Ammon's horn (tissue), 1 donor: ENCODE measurements at regions not wholly inside any gene's neighbourhood (a gene's known extent, or its start where the extent isn't known, plus 50 kb on each side); places are given as distances from the start of the nearest gene placed in this dataset.
"Not testable (repeated sequence)": the region's sequence is repeated elsewhere in the genome, so short reads cannot be mapped to it uniquely, and the experiment has no call there.

Source experiments
- DNase-seq: peaks from one replicate; pipeline ENCODE4 v3.0.0-alpha.2; 2016; ENCODE audit warnings: low spot score

- DNase-seq: not testable (repeated sequence)
Measured at GRCh38 chr20:22851679-22852346, 183.3 kb upstream of the SSTR4 start.

DNA sequence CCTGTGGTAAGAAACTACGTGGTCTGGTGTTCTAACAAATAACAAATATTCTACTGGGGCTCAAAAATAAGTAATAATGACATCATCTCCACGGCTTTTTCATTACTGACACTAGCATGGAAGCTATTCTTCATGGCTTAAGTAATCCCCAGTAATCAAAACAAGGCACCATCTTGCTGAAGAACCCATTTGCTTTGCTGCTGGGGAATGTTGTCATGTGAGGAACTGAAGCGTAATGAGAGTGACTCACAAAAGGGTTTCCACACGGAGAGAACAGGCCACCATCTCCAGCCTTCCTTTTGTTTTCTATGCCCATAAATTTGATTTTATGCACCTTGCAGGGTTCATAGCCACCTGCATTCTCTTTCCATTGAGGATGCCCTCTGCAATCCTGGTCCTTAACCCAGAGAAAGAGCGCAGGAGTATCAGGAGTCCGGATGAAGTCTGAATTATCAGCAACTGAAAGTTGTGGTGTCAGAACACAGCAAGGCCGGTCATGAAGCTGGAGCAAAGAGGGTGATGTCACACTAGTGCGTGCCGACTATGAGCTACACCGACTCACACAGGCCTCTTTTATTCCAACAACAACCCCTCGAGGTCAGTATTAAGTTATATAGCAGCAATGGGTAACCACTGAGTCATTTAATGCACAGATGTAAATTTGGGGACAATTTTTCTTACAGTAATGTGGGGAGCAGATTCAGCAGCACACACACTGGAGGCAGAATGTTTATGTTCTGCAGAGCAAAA, 173.7 kb upstream of the SSTR4 start:
- no peak for DNase-seq

- DNase-seq: no peak
Measured at GRCh38 chr20:22861990-22862389, 173.1 kb upstream of the SSTR4 start.

DNA sequence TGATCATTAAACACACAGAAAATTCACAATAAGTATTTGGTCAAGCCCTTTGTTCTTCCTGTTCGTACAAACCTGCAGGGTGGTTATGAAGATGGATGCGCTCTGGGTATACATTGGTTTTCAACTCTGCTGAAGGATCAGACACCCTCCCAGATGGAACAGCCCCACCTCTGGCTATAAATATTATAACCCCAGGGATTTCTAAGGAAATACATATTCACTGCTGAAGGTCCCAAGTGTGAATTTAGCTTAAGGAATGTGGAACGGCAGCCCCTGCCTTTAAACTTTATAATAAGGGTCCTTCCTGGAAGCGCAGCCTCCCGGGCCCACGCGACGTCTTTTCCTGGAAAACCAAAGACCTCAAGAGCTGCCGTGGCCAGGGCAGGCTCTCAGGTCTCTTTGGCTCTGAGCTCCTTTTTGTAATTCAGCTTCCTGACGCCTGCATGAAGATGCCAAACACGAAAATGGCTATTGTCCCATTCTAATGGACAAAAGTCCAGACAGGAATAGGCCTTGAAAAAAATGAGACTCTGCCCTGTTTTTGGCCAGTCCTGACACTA, 172.4 kb upstream of the SSTR4 start:
- no peak for DNase-seq

DNA sequence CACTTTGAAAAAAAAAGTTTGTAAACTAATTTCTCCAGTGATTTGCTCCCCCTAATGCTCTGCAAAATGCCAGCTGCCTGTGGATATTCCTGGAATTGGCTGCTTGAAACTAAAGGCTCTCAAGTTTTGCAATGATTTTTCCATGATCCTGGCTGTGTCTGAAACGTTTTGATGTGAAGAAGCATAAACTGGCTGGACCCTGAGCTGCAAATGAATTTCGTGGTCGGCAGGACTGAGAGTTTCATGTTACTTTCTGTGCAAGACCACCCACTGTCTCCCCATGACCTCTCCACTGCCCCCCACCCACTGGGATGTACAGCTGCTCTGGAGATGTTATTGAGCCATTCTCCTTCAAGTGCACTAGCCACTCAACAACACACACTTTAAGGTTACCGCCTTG, 171.3 kb upstream of the SSTR4 start:
- no peak for DNase-seq

- no peak for DNase-seq
Measured at GRCh38 chr20:22866812-22867341, 168.2 kb upstream of the SSTR4 start.

- no peak for DNase-seq
Measured at GRCh38 chr20:22878166-22878565, 156.9 kb upstream of the SSTR4 start.

DNA sequence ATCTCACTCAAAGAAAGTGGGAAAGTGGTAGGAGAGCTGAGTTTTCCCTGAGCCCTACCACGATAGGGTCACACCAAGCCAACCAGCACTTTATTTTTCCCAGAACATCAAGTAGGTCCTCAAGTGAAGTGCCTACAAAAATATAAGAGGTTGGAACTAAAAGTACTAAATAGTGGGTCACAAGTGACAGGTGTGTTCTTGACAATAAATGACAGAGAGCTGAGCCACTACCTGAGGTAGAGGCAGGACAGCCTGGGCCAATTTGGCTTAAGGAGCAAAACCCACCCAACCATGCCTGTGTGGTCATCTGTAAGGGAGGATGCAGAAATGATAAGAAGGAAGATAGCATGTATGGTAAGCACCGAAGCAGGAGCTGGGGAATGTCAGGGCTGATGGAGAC, 154.8 kb upstream of the SSTR4 start:
- DNase-seq: no peak

- DNase-seq: no peak
Measured at GRCh38 chr20:22887796-22888195, 147.3 kb upstream of the SSTR4 start.

- no peak for DNase-seq
Measured at GRCh38 chr20:22890594-22891300, 144.4 kb upstream of the SSTR4 start.

DNA sequence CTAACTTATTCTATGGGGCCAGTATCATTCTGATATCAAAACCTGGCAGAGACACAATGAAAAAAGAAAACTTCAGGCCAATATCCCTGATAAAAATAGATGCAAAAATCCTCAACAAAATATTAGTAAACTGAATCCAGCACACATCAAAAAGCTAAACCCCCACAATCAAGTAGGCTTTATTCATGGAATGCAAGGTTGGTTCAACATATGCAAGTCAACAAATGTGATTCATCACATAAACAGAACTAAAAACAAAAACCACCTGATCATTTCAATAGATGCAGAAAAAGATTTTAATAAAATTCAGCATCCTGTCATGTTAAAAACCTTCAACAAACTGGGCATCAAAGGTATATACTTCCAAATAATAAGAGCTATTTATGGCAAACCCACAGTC, 133.9 kb upstream of the SSTR4 start:
- no peak for DNase-seq

- no peak for DNase-seq
Measured at GRCh38 chr20:22901921-22902320, 133.2 kb upstream of the SSTR4 start.

- no peak for DNase-seq
Measured at GRCh38 chr20:22904386-22904785, 130.7 kb upstream of the SSTR4 start.

DNA sequence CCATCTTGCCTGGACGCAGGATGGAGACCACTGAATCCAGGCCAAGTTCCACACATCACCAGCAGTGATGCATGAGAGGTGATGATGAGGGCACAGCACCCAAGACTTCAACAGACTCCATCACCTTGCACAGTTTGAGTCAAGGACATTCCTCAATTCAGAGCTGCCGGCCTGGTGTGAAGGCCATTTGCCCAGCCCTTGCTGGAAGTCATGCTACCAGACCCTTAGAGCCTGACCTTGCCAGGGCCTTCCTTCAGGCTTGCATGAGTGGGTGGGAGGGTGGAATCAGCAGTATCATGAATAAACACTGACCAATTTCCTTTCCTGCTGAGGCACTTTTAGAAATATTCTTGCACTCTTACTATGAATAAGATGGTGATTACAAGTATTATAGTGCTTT, 130.2 kb upstream of the SSTR4 start:
- no peak for DNase-seq

DNA sequence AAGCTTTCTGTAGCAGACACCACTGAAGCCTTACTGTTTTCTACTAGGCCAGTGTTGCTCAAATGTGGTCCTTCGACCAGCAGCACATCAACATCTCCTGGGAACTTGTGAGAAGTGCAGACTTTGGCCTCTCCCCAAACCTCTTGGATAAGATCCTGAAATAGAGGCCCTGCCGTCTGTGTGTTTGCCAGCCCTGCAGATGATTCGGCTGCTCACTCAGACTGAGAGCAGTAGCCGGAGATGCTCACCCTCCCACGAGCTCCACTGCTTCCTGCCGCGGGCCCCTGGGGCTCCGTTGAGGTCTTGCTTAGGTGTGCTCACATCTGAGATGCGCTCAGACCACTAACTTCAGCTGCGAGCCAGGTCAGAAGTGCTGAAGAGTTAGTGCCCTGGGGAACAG, 129.5 kb upstream of the SSTR4 start:
- DNase-seq: peak; percentile 42

DNA sequence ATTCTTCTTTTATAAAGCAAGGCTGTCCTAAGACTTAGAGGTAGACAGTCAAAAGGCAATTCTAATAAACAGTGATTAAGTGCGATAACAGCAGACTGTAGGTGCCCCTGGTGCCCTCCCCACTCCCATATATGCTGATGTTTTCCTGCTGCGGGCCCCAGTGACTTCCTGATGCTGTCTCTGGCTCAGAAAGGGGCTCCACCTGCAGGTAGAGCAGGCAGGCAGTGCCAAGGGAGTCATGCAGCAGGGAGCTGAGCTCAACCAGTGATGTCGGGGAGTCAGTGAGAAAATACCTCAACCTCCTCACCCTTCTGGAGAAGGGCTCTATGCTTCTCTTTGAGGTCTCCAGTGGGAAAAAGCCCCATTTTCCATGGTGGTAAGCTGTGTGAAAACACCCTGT, 126.7 kb upstream of the SSTR4 start:
- no peak for DNase-seq

DNA sequence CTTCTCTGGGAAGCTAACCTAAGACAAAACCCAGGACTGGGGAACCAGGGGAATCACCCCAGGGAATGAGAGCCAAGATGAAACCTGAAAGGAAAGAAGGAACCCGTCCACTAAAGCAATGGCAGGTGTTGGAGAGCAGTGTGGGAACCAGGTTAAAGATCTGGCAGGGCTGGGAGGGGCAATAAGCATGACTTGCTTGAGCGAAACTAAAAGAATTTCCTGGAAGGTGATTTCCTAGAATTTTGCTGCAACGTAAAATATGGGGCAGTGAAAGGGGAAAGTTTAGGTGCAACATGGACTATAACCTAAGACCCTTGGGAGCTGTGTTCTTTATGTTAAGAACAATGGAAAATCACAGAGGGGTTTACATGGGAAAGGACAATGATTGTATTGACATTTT, 126.2 kb upstream of the SSTR4 start:
- DNase-seq: no peak

GRCh38 chr20:22909436-22909835, 125.7 kb upstream of the SSTR4 start:
- no peak for DNase-seq

GRCh38 chr20:22910287-22910852, 124.7 kb upstream of the SSTR4 start:
- DNase-seq: no peak

- no peak for DNase-seq
Measured at GRCh38 chr20:22914291-22914690, 120.8 kb upstream of the SSTR4 start.

DNA sequence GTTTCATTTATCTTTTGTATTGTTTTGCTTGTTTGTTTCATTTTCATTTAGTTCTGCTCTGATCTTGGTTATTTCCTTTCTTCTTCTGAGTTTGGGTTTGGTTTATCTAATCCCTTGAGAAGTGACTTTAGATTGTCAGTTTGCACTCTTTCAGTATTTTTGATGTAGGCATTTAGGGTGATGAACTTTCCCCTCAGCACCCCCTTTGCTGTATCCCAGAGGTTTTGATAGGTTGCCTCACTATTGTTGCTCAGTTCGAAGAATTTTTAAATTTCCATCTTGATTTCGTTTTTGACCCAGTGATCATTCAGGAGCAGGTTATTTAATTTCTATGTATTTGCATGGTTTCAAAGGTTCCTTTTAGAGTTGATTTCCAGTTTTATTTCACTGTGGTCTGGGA, 119.6 kb upstream of the SSTR4 start:
- DNase-seq: no peak
